ENCODE measurements at regions not wholly inside any gene's neighbourhood (a gene's known extent, or its start where the extent isn't known, plus 50 kb on each side); places are given as distances from the start of the nearest gene placed in this dataset.
"Not testable (repeated sequence)": the region's sequence is repeated elsewhere in the genome, so short reads cannot be mapped to it uniquely, and the experiment has no call there.

- TF ChIP-seq CTCF, POLR2A (IDR thresholded peaks at IDR 0.05): not testable (repeated sequence)
These were observed 111.2 kb upstream of the PLGLB2 start for GRCh38 chr2:87636735-87637134.

All from lower leg skin (tissue), 3 donors.